Left ventricle myocardium inferior (tissue), 1 donor: ENCODE measurements at regions not wholly inside any gene's neighbourhood (a gene's known extent, or its start where the extent isn't known, plus 50 kb on each side); places are given as distances from the start of the nearest gene placed in this dataset.

Experiments
- DNase-seq: peaks from one replicate; pipeline ENCODE4 v3.0.0-alpha.2; 2020
- H3K27ac ChIP-seq: fragments of 200-600 bp; replicated peaks from 2 replicates; pipeline ENCODE4 v1.8.0; 2021
- H3K27me3 ChIP-seq: fragments of 200-600 bp; 2 replicates; pipeline ENCODE4 v1.8.0; 2021; ENCODE audit warnings: low read depth
- H3K36me3 ChIP-seq: fragments of 200-600 bp; 2 replicates; pipeline ENCODE4 v1.8.0; 2021
- H3K4me1 ChIP-seq: fragments of 200-600 bp; 2 replicates; pipeline ENCODE4 v1.8.0; 2021
- H3K4me3 ChIP-seq: fragments of 200-600 bp; 2 replicates; pipeline ENCODE4 v1.8.0; 2021; ENCODE audit warnings: mild to moderate bottlenecking, moderate library complexity
- H3K9me3 ChIP-seq: fragments of 200-600 bp; replicated peaks from 2 replicates; pipeline ENCODE4 v1.8.0; 2021
- intact Hi-C: fragments of 100-400 bp; cut with micrococcal nuclease; formaldehyde crosslinking; loops from one replicate; pipeline ENCODE4 v1.11.0; 2022
- TF ChIP-seq, protein P1 (sequence below): fragments of 200-600 bp; IDR thresholded peaks from 2 replicates; pipeline ENCODE4 v1.8.0; 2021; ENCODE audit warnings: antibody characterized with exemption, mild to moderate bottlenecking, borderline replicate concordance
- donor health status: DM: no; HTN: yes; CAD: no; lungs with severe emphysema.

GRCh38 chr4:100695871-100696270 is 178.0 kb upstream of the EMCN start:
- Histone ChIP-seq H3K9me3 (no peaks in the 10 kb centered on the region), H3K36me3 (no peaks in the 10 kb centered on the region), H3K4me1 (peaks cover 9% of the 10 kb centered on the region), H3K27me3 (no peaks in the 10 kb centered on the region), H3K4me3 (peak overlapping the region; percentile 42), H3K27ac (no peak overlapping the region)
- TF ChIP-seq, protein P1, sequence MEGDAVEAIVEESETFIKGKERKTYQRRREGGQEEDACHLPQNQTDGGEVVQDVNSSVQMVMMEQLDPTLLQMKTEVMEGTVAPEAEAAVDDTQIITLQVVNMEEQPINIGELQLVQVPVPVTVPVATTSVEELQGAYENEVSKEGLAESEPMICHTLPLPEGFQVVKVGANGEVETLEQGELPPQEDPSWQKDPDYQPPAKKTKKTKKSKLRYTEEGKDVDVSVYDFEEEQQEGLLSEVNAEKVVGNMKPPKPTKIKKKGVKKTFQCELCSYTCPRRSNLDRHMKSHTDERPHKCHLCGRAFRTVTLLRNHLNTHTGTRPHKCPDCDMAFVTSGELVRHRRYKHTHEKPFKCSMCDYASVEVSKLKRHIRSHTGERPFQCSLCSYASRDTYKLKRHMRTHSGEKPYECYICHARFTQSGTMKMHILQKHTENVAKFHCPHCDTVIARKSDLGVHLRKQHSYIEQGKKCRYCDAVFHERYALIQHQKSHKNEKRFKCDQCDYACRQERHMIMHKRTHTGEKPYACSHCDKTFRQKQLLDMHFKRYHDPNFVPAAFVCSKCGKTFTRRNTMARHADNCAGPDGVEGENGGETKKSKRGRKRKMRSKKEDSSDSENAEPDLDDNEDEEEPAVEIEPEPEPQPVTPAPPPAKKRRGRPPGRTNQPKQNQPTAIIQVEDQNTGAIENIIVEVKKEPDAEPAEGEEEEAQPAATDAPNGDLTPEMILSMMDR, result no peak
- DNase-seq, result no peak
- intact Hi-C loops, result no loop called here

GRCh38 chr4:100695039-100695654 is 177.3 kb upstream of the EMCN start:
- Histone ChIP-seq H3K27me3 (no peaks in the 10 kb centered on the region), H3K4me1 (peaks cover 9% of the 10 kb centered on the region), H3K9me3 (no peaks in the 10 kb centered on the region), H3K36me3 (no peaks in the 10 kb centered on the region), H3K27ac (no peak overlapping the region), H3K4me3 (no peak overlapping the region)
- no peak for DNase-seq
- intact Hi-C loops, result no loop called here
- TF ChIP-seq, protein P1, result no peak

DNA sequence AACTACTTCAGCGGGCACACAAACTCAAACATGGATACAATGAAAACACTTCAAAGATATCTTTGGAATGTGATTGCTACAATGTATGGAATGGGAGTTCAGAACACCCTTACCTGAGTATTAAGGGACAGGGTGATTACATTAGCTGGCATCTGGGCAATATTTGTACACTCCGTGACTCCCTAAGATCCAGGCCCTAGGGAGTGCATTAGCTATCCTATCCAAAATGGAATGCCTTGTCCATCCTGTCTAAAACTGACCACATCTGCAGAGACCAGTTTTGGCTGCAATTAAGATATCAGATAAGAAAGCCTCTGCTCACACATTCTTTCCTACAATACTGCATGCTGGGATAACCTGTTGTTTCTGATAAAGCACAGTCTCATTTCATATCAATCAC is 176.6 kb upstream of the EMCN start:
- Histone ChIP-seq H3K4me3 (no peak overlapping the region), H3K27ac (no peak overlapping the region), H3K36me3 (no peaks in the 10 kb centered on the region), H3K9me3 (no peaks in the 10 kb centered on the region), H3K27me3 (no peaks in the 10 kb centered on the region), H3K4me1 (peaks cover 9% of the 10 kb centered on the region)
- DNase-seq, result no peak
- TF ChIP-seq, protein P1, result no peak
- intact Hi-C loops, result no loop called here

- intact Hi-C loops, result no loop called here
- peaks cover under 1% of the 10 kb centered on the region for H3K9me3 ChIP-seq
- H3K27ac ChIP-seq, result no peak overlapping the region
- H3K36me3 ChIP-seq, result no peaks in the 10 kb centered on the region
- no peaks in the 10 kb centered on the region for H3K27me3 ChIP-seq
- no peak overlapping the region for H3K4me3 ChIP-seq
- DNase-seq, result no peak
- TF ChIP-seq, protein P1, result no peak
- H3K4me1 ChIP-seq, result peaks cover 1% of the 10 kb centered on the region
Observed at GRCh38 chr4:100690812-100691211, 173.0 kb upstream of the EMCN start.

GRCh38 chr4:100688368-100688767 is 170.5 kb upstream of the EMCN start:
- DNase-seq, result no peak
- Histone ChIP-seq H3K27ac (peak overlapping the region; percentile 0), H3K36me3 (no peaks in the 10 kb centered on the region), H3K4me3 (no peak overlapping the region), H3K4me1 (no peaks in the 10 kb centered on the region), H3K9me3 (peaks cover 24% of the 10 kb centered on the region), H3K27me3 (no peaks in the 10 kb centered on the region)
- intact Hi-C loops, result no loop called here
- TF ChIP-seq, protein P1, result no peak
